ENCODE measurements at regions not wholly inside any gene's neighbourhood (a gene's known extent, or its start where the extent isn't known, plus 50 kb on each side); places are given as distances from the start of the nearest gene placed in this dataset.
A peak's percentile ranks its signal among the peaks of the same experiment; 100 is the strongest.

DNA sequence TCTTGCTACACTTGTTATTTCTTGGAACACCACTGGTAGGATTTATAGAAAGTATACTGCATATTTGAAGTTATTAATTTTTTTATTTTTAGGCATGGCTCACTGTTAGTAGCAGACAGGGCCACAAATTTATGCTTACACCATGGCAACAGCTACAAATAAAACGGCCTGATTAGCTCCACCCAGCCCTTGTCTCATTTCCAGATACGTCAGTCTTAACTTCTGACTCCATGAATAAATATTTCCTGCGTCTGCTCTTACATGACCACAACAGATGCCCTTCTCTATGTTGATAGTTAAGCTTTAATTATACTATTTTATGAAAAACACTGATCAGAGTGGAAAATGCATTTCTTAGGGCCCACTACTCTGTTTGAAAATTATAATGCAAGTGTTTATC lies 62.3 kb upstream of the CPOX start:
- TF ChIP-seq, protein P1, sequence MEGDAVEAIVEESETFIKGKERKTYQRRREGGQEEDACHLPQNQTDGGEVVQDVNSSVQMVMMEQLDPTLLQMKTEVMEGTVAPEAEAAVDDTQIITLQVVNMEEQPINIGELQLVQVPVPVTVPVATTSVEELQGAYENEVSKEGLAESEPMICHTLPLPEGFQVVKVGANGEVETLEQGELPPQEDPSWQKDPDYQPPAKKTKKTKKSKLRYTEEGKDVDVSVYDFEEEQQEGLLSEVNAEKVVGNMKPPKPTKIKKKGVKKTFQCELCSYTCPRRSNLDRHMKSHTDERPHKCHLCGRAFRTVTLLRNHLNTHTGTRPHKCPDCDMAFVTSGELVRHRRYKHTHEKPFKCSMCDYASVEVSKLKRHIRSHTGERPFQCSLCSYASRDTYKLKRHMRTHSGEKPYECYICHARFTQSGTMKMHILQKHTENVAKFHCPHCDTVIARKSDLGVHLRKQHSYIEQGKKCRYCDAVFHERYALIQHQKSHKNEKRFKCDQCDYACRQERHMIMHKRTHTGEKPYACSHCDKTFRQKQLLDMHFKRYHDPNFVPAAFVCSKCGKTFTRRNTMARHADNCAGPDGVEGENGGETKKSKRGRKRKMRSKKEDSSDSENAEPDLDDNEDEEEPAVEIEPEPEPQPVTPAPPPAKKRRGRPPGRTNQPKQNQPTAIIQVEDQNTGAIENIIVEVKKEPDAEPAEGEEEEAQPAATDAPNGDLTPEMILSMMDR (IDR thresholded peaks at IDR 0.05; ENCODE audit: extremely low read depth, insufficient read depth, missing control alignments) = no peak
- in situ Hi-C loops (cut with MboI; ENCODE audit: low pct_unique_long_range_greater_than_20kb, low sequenced_read_pairs, unreplicated experiment) = no loop called here
- DNase-seq (ENCODE audit: low spot score) = no peak

DNA sequence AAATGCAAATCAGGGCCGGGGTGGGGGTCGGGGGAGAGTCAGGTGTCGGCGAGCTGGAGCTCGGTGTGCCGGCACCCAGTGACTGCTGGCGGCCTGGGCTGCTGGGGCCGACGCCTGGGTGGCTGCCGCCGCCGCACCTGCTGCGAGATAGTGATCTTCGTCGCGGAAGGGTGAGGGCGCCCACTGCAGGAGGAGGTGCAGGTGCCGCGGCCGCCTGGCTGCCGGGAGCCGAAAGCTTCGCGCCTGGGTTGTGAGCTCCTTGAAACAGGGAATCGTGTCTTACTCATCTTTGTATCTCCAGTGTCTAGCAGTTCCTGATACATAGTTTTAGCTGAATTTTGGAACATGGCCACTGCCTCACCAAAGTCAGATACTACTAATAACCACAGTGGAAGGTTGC lies 64.0 kb upstream of the CPOX start:
- in situ Hi-C loops (cut with MboI; ENCODE audit: low pct_unique_long_range_greater_than_20kb, low sequenced_read_pairs, unreplicated experiment) = no loop called here
- DNase-seq (ENCODE audit: low spot score) = peak; percentile 61
- TF ChIP-seq, protein P1 (IDR thresholded peaks at IDR 0.05; ENCODE audit: extremely low read depth, insufficient read depth, missing control alignments) = peak; percentile 70

DNA sequence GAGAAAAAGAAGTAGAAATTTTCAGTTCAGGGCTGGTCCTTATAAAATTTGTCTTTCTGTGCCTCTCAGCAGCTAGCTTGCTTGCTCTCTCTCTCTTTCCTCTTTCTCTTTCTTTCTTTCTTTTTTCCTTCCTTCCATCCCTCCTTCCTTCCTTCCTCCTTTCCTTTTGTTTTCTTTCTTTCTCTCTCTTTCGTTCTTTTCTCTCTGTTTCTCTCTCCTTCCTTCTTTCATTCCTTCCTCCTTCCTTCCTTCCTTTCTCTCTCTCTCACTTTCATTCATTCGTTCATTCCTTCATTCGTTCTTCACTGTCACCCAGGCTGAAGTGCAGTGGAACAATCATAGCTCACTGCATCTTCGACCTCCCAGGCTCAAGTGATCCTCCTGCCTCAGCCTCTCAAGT lies 69.3 kb upstream of the CPOX start:
- DNase-seq (ENCODE audit: low spot score) = no peak
- TF ChIP-seq, protein P1 (IDR thresholded peaks at IDR 0.05; ENCODE audit: extremely low read depth, insufficient read depth, missing control alignments) = no peak
- in situ Hi-C loops (cut with MboI; ENCODE audit: low pct_unique_long_range_greater_than_20kb, low sequenced_read_pairs, unreplicated experiment) = no loop called here

DNA sequence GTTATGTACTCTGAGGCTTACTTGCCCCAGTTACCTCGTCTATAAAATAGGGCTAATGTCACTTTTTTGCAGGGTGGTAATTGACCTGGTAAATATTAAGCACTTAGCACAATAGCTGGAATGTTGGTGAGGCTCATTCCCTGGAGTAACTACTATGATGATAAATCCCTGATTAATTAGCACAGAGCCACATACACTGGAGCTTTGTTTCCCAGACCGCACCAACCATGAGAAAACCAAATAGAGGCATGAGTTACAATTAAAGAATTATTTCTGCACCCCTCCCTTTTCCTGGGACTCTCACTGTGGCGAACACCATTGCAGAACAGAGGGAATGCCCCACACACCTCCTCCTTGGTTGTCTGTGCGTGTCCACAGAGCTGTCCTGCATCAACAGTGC lies 76.6 kb upstream of the CPOX start:
- DNase-seq (ENCODE audit: low spot score) = no peak
- in situ Hi-C loops (cut with MboI; ENCODE audit: low pct_unique_long_range_greater_than_20kb, low sequenced_read_pairs, unreplicated experiment) = no loop called here
- TF ChIP-seq, protein P1 (IDR thresholded peaks at IDR 0.05; ENCODE audit: extremely low read depth, insufficient read depth, missing control alignments) = no peak

DNA sequence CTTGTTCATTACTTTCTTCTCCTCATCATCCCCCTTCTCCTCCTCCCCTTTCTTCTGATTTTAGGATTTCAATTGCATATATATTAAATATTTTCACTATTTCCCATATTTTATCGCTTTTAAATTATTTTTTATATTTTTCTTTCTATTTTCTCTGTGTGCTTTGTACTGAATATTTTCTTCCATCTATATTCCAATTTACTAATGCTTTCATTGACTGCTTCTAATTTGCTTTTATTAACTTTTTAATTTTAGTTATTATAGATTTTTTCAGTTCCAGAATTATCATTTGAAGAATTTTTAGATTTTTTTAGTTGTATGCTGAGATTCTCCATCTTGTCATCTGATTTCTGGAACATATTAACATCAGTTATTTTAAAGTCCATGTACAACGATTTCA lies 83.2 kb upstream of the ST3GAL6 start:
- TF ChIP-seq, protein P1 (IDR thresholded peaks at IDR 0.05; ENCODE audit: extremely low read depth, insufficient read depth, missing control alignments) = no peak
- in situ Hi-C loops (cut with MboI; ENCODE audit: low pct_unique_long_range_greater_than_20kb, low sequenced_read_pairs, unreplicated experiment) = no loop called here

DNA sequence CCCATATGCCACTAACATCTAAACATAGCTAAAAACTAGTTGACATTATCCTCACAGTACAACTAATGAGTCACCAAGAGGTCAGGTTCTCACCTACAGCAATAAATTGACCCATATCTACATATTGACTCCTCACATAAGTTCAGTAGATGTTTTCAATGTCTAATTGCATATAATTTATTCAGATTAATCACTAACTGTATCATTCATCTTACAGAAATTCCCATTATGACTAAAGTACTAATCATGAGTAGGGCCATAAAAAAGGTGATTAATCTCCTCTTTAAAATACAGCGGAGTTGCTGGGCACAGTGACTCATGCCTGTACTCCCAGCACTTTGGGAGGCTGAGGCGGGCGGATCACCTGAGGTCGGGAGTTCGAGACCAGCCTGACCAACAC lies 82.4 kb upstream of the ST3GAL6 start:
- in situ Hi-C loops (cut with MboI; ENCODE audit: low pct_unique_long_range_greater_than_20kb, low sequenced_read_pairs, unreplicated experiment) = no loop called here
- DNase-seq (ENCODE audit: low spot score) = no peak

More for the DNA sequence above, 83.2 kb upstream of the ST3GAL6 start:
- no peak for DNase-seq (ENCODE audit: low spot score)

More for the DNA sequence above, 82.4 kb upstream of the ST3GAL6 start:
- TF ChIP-seq, protein P1 (IDR thresholded peaks at IDR 0.05; ENCODE audit: extremely low read depth, insufficient read depth, missing control alignments) = no peak

Data from GM13977 (cell line).